ENCODE measurements at regions not wholly inside any gene's neighbourhood (a gene's known extent, or its start where the extent isn't known, plus 50 kb on each side); places are given as distances from the start of the nearest gene placed in this dataset.

DNA sequence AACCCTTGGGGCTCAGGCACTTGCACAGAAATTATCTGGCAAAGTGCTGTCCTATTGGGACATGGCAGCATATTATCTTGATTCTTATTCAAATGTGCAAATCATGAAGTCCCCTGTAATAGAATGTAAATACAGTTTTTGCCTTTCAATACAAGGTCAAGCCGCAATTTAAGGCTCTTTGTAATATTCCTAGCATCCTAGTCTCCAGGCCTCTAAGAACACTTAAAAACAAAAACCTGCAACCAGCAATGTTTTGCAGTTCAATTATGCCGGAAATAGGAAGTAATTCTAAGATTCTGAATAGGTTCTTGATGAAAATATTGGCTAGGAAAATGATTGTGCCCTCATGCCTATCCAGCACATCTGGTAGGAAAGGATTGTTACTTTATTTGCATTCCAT lies 197.2 kb upstream of the IRAK1BP1 start:
- no peak for TF ChIP-seq POLR2AphosphoS5 (IDR thresholded peaks at IDR 0.05; ENCODE audit: low read depth, low read length)
- no peak for TF ChIP-seq CTCF (IDR thresholded peaks at IDR 0.05)
- no peak for TF ChIP-seq EZH2phosphoT487 (IDR thresholded peaks at IDR 0.05; ENCODE audit: borderline replicate concordance, low read depth)
- TF ChIP-seq ZBTB33 (IDR thresholded peaks at IDR 0.05; ENCODE audit: borderline replicate concordance, low read depth): no peak
- TF ChIP-seq TCF12 (IDR thresholded peaks at IDR 0.05): no peak
- no peak for TF ChIP-seq SMC3 (IDR thresholded peaks at IDR 0.05; ENCODE audit: low read depth, low read length)
- TF ChIP-seq RAD21 (IDR thresholded peaks at IDR 0.05; ENCODE audit: low read length): no peak
- TF ChIP-seq TEAD4 (IDR thresholded peaks at IDR 0.05; ENCODE audit: borderline replicate concordance, insufficient read depth): no peak
- TF ChIP-seq CHD2 (IDR thresholded peaks at IDR 0.05; ENCODE audit: low read length, partially characterized antibody): no peak
- TF ChIP-seq GABPA (IDR thresholded peaks at IDR 0.05; ENCODE audit: low read depth): no peak
- no peak for TF ChIP-seq TAF1 (IDR thresholded peaks at IDR 0.05; ENCODE audit: borderline replicate concordance, low read depth, low read length)
- TF ChIP-seq RFX5 (IDR thresholded peaks at IDR 0.05; ENCODE audit: low read length): no peak
